ENCODE measurements at regions not wholly inside any gene's neighbourhood (a gene's known extent, or its start where the extent isn't known, plus 50 kb on each side); places are given as distances from the start of the nearest gene placed in this dataset.

DNA sequence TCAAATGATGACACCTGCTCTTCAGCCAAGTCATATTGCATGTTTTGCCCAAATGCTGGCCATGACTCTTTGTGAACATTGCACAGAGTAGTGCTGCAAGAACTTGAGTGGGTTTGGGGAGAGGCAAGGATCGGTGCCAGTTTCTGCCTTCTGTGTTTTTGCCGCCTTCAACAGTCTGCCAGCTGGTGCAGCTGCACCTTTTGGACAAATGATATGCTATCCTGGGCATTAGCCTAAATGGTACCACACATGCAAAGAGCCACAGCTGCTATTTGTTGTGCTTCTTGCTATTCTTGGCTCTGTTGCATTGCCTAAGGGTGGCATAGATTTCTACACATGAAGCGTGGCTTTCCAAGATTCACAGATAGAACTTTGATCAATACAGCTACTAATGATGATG is 189.0 kb upstream of the CCN2 start:
- TF ChIP-seq, protein P1, sequence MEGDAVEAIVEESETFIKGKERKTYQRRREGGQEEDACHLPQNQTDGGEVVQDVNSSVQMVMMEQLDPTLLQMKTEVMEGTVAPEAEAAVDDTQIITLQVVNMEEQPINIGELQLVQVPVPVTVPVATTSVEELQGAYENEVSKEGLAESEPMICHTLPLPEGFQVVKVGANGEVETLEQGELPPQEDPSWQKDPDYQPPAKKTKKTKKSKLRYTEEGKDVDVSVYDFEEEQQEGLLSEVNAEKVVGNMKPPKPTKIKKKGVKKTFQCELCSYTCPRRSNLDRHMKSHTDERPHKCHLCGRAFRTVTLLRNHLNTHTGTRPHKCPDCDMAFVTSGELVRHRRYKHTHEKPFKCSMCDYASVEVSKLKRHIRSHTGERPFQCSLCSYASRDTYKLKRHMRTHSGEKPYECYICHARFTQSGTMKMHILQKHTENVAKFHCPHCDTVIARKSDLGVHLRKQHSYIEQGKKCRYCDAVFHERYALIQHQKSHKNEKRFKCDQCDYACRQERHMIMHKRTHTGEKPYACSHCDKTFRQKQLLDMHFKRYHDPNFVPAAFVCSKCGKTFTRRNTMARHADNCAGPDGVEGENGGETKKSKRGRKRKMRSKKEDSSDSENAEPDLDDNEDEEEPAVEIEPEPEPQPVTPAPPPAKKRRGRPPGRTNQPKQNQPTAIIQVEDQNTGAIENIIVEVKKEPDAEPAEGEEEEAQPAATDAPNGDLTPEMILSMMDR (IDR thresholded peaks at IDR 0.05; ENCODE audit: low read length) = no peak
- TF ChIP-seq EZH2 (IDR thresholded peaks at IDR 0.05; ENCODE audit: borderline replicate concordance, low read length) = no peak
